ENCODE measurements at regions not wholly inside any gene's neighbourhood (a gene's known extent, or its start where the extent isn't known, plus 50 kb on each side); places are given as distances from the start of the nearest gene placed in this dataset.

- POLR2A ChIA-PET (ENCODE audit: partially characterized antibody): no interaction called here
- no peak overlapping the region for H3K4me3 Mint-ChIP-seq
Observed at GRCh38 chr4:135065366-135065765, 863.8 kb upstream of the PABPC4L start.

DNA sequence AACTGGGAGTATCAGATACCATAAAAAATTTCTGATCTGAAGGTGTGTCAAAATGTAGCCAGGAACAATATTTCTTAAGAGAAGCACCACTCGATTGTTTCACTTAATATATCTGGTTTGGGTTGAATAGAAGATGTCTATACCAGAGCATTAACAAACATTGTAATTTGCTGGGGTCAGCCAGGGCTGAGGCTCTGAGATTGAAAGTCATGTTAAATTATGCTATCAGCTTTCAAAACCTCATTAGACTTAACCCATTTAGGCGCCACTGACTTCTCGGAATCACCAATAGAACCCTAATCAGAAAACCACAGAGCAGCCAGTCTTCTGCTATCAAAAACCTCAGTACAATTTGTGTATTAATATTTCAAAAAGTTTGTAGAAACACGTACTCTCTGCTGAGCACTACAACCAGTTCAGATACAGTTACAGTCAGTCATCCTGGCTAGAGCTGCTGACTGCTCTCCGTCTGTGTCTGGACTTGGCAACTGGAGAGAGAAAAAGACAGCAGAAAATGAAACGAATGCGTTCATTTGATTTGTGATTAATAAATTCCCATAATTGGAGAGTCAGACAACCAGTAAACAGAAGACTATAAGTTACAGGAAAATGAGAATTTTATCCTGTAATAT lies 848.6 kb upstream of the PABPC4L start:
- H3K4me3 ChIP-seq (ENCODE audit: low read length in 2 of 2): no peak overlapping the region
- POLR2A ChIA-PET (ENCODE audit: partially characterized antibody): no interaction called here
- Mint-ChIP-seq H3K4me1 (no peaks in the 10 kb centered on the region), H3K27me3 (no peaks in the 10 kb centered on the region), H3K4me3 (no peak overlapping the region), H3K27ac (no peak overlapping the region), H3K36me3 (no peaks in the 10 kb centered on the region), H3K9me3 (peaks cover 0 to 8% (median 4%) of the 10 kb centered on the region in 8 donors)
- intact Hi-C loops (cut with micrococcal nuclease): no loop called here
- no peaks in the 10 kb centered on the region for H3K27me3 ChIP-seq (ENCODE audit: insufficient read depth, low read length)
- no peak overlapping the region for H3K27ac ChIP-seq (ENCODE audit: low read depth, low read length)
- no peaks in the 10 kb centered on the region for H3K4me1 ChIP-seq (ENCODE audit: insufficient read depth, low read length)
- no peaks in the 10 kb centered on the region for H3K36me3 ChIP-seq (ENCODE audit: insufficient read depth, low read length)
- CTCF ChIA-PET (ENCODE audit: partially characterized antibody): no interaction called here
- DNase-seq: no peak
- H3K9me3 ChIP-seq (ENCODE audit: control insufficient read depth in 1 of 2, low read length in 2 of 2): peaks cover 0 to 6% of the 10 kb centered on the region in 2 donors

More at GRCh38 chr4:135065366-135065765, 863.8 kb upstream of the PABPC4L start:
- no peaks in the 10 kb centered on the region for H3K4me1 Mint-ChIP-seq
- H3K27me3 Mint-ChIP-seq: no peaks in the 10 kb centered on the region
- Histone ChIP-seq H3K4me1 (ENCODE audit: insufficient read depth, low read length) (no peaks in the 10 kb centered on the region), H3K36me3 (ENCODE audit: insufficient read depth, low read length) (no peaks in the 10 kb centered on the region), H3K27me3 (ENCODE audit: insufficient read depth, low read length) (no peaks in the 10 kb centered on the region), H3K9me3 (ENCODE audit: control insufficient read depth in 1 of 2, low read length in 2 of 2) (no peaks in the 10 kb centered on the region), H3K27ac (ENCODE audit: low read depth, low read length) (no peak overlapping the region), H3K4me3 (ENCODE audit: low read length in 2 of 2) (no peak overlapping the region)
- H3K36me3 Mint-ChIP-seq: no peaks in the 10 kb centered on the region
- CTCF ChIA-PET (ENCODE audit: partially characterized antibody): no interaction called here
- no peak for DNase-seq
- intact Hi-C loops (cut with micrococcal nuclease): no loop called here
- H3K27ac Mint-ChIP-seq: no peak overlapping the region
- peaks cover 0 to 16% (median 6%) of the 10 kb centered on the region in 8 donors for H3K9me3 Mint-ChIP-seq

GRCh38 chr4:135032670-135033069 lies 831.1 kb upstream of the PABPC4L start:
- H3K27me3 ChIP-seq (ENCODE audit: insufficient read depth, low read length): no peaks in the 10 kb centered on the region
- no peak overlapping the region for H3K27ac ChIP-seq (ENCODE audit: low read depth, low read length)
- POLR2A ChIA-PET (ENCODE audit: partially characterized antibody): no interaction called here
- Mint-ChIP-seq H3K9me3 (peaks cover 0 to 7% (median 3%) of the 10 kb centered on the region in 8 donors), H3K36me3 (no peaks in the 10 kb centered on the region), H3K4me1 (no peaks in the 10 kb centered on the region), H3K4me3 (no peak overlapping the region), H3K27me3 (no peaks in the 10 kb centered on the region), H3K27ac (no peak overlapping the region)
- no peak overlapping the region for H3K4me3 ChIP-seq (ENCODE audit: low read length in 2 of 2)
- H3K4me1 ChIP-seq (ENCODE audit: insufficient read depth, low read length): no peaks in the 10 kb centered on the region
- CTCF ChIA-PET (ENCODE audit: partially characterized antibody): no interaction called here
- no peaks in the 10 kb centered on the region for H3K36me3 ChIP-seq (ENCODE audit: insufficient read depth, low read length)
- DNase-seq: no peak
- H3K9me3 ChIP-seq (ENCODE audit: control insufficient read depth in 1 of 2, low read length in 2 of 2): no peaks in the 10 kb centered on the region
- intact Hi-C loops (cut with micrococcal nuclease): no loop called here

- POLR2A ChIA-PET (ENCODE audit: partially characterized antibody): no interaction called here
- Mint-ChIP-seq H3K9me3 (peaks cover 0 to 14% (median 4%) of the 10 kb centered on the region in 8 donors), H3K4me1 (no peaks in the 10 kb centered on the region), H3K36me3 (no peaks in the 10 kb centered on the region), H3K27me3 (no peaks in the 10 kb centered on the region), H3K27ac (no peak overlapping the region), H3K4me3 (no peak overlapping the region)
- H3K27me3 ChIP-seq (ENCODE audit: insufficient read depth, low read length): no peaks in the 10 kb centered on the region
- CTCF ChIA-PET (ENCODE audit: partially characterized antibody): no interaction called here
- no peaks in the 10 kb centered on the region for H3K9me3 ChIP-seq (ENCODE audit: control insufficient read depth in 1 of 2, low read length in 2 of 2)
- DNase-seq: no peak
- H3K36me3 ChIP-seq (ENCODE audit: insufficient read depth, low read length): no peaks in the 10 kb centered on the region
- no peak overlapping the region for H3K4me3 ChIP-seq (ENCODE audit: low read length in 2 of 2)
- no peaks in the 10 kb centered on the region for H3K4me1 ChIP-seq (ENCODE audit: insufficient read depth, low read length)
- intact Hi-C loops (cut with micrococcal nuclease): no loop called here
- no peak overlapping the region for H3K27ac ChIP-seq (ENCODE audit: low read depth, low read length)
Observed at GRCh38 chr4:135015771-135016170, 814.2 kb upstream of the PABPC4L start.

GRCh38 chr4:135007400-135007799 lies 805.8 kb upstream of the PABPC4L start:
- ChIA-PET CTCF (ENCODE audit: partially characterized antibody) (no interaction called here), POLR2A (ENCODE audit: partially characterized antibody) (no interaction called here)
- no peak overlapping the region for H3K27ac Mint-ChIP-seq

DNA sequence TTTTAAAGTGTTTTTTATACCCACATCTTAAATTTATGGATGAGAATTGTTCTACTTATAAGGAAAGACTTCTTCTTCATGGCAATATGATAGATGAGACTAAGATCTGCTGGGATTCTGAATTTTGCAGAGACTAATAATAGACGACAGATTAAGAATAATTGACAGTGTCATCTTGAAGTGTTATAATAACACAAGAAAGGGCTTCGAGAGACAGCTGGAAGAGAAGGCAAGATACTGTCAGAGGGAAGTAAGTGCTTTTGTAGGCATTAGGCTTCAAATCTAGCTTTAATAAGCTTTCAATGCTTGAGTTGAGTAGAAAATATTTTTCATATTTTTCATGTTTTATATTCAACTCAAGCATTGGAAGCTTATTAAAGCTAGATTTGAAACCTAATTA lies 797.6 kb upstream of the PABPC4L start:
- no peaks in the 10 kb centered on the region for H3K4me1 ChIP-seq (ENCODE audit: insufficient read depth, low read length)
- no peaks in the 10 kb centered on the region for H3K4me1 Mint-ChIP-seq
- POLR2A ChIA-PET (ENCODE audit: partially characterized antibody): no interaction called here
- DNase-seq: no peak
- intact Hi-C loops (cut with micrococcal nuclease): no loop called here
- no peaks in the 10 kb centered on the region for H3K36me3 Mint-ChIP-seq
- no peak overlapping the region for H3K27ac ChIP-seq (ENCODE audit: low read depth, low read length)
- no peaks in the 10 kb centered on the region for H3K36me3 ChIP-seq (ENCODE audit: insufficient read depth, low read length)
- H3K27me3 ChIP-seq (ENCODE audit: insufficient read depth, low read length): no peaks in the 10 kb centered on the region
- no peaks in the 10 kb centered on the region for H3K27me3 Mint-ChIP-seq
- no peaks in the 10 kb centered on the region for H3K9me3 ChIP-seq (ENCODE audit: control insufficient read depth in 1 of 2, low read length in 2 of 2)
- no peak overlapping the region for H3K27ac Mint-ChIP-seq
- H3K9me3 Mint-ChIP-seq: peaks cover 0 to 5% (median 0%) of the 10 kb centered on the region in 8 donors
- H3K4me3 Mint-ChIP-seq: no peak overlapping the region
- no peak overlapping the region for H3K4me3 ChIP-seq (ENCODE audit: low read length in 2 of 2)
- CTCF ChIA-PET (ENCODE audit: partially characterized antibody): no interaction called here

More at GRCh38 chr4:135007400-135007799, 805.8 kb upstream of the PABPC4L start:
- intact Hi-C loops (cut with micrococcal nuclease): no loop called here
- Histone ChIP-seq H3K27ac (ENCODE audit: low read depth, low read length) (no peak overlapping the region), H3K4me1 (ENCODE audit: insufficient read depth, low read length) (no peaks in the 10 kb centered on the region), H3K9me3 (ENCODE audit: control insufficient read depth in 1 of 2, low read length in 2 of 2) (no peaks in the 10 kb centered on the region), H3K27me3 (ENCODE audit: insufficient read depth, low read length) (no peaks in the 10 kb centered on the region), H3K4me3 (ENCODE audit: low read length in 2 of 2) (no peak overlapping the region), H3K36me3 (ENCODE audit: insufficient read depth, low read length) (no peaks in the 10 kb centered on the region)
- DNase-seq: no peak
- Mint-ChIP-seq H3K4me1 (no peaks in the 10 kb centered on the region), H3K9me3 (peaks cover 0 to 4% (median 0%) of the 10 kb centered on the region in 8 donors), H3K27me3 (no peaks in the 10 kb centered on the region), H3K4me3 (no peak overlapping the region), H3K36me3 (no peaks in the 10 kb centered on the region)

DNA sequence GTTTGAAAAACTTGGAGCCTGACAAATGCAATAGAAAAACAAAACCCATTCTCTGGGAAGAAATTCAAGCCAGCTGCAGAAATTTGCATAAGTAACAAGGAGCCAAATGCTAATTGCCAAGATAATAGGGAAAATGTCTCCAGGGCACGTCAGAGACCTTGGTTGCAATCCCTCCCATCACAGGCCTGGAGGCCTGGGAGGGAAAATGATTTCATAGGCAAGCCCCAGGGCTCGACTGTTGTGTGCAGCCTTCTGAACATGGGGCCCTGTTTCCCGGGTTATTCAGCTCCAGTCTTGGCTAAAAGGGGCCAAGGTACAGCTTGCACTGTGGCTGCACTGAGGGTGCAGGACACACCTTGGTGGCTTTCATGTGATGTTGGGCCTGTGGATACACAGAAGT lies 760.4 kb upstream of the PABPC4L start:
- intact Hi-C loops (cut with micrococcal nuclease): no loop called here
- H3K27me3 Mint-ChIP-seq: no peaks in the 10 kb centered on the region

GRCh38 chr4:134958862-134959261 lies 757.3 kb upstream of the PABPC4L start:
- Mint-ChIP-seq H3K4me3 (no peak overlapping the region), H3K9me3 (peaks cover 0 to 14% (median 4%) of the 10 kb centered on the region in 8 donors), H3K4me1 (peaks cover 0 to 4% (median 0%) of the 10 kb centered on the region in 4 donors), H3K27ac (no peak overlapping the region), H3K27me3 (no peaks in the 10 kb centered on the region), H3K36me3 (no peaks in the 10 kb centered on the region)
- ChIA-PET POLR2A (ENCODE audit: partially characterized antibody) (no interaction called here), CTCF (ENCODE audit: partially characterized antibody) (no interaction called here)
- Histone ChIP-seq H3K4me3 (ENCODE audit: low read length in 2 of 2) (no peak overlapping the region), H3K27me3 (ENCODE audit: insufficient read depth, low read length) (no peaks in the 10 kb centered on the region), H3K36me3 (ENCODE audit: insufficient read depth, low read length) (no peaks in the 10 kb centered on the region), H3K4me1 (ENCODE audit: insufficient read depth, low read length) (no peaks in the 10 kb centered on the region), H3K27ac (ENCODE audit: low read depth, low read length) (no peak overlapping the region), H3K9me3 (ENCODE audit: control insufficient read depth in 1 of 2, low read length in 2 of 2) (no peaks in the 10 kb centered on the region)
- no peak for DNase-seq
- intact Hi-C loops (cut with micrococcal nuclease): no loop called here

More for the DNA sequence above, 760.4 kb upstream of the PABPC4L start:
- no peaks in the 10 kb centered on the region for H3K27me3 ChIP-seq (ENCODE audit: insufficient read depth, low read length)
- H3K36me3 ChIP-seq (ENCODE audit: insufficient read depth, low read length): no peaks in the 10 kb centered on the region
- peaks cover 0 to 4% (median 0%) of the 10 kb centered on the region in 4 donors for H3K4me1 Mint-ChIP-seq
- no peaks in the 10 kb centered on the region for H3K9me3 ChIP-seq (ENCODE audit: control insufficient read depth in 1 of 2, low read length in 2 of 2)
- no peak for DNase-seq
- peaks cover 0 to 15% (median 4%) of the 10 kb centered on the region in 8 donors for H3K9me3 Mint-ChIP-seq
- ChIA-PET CTCF (ENCODE audit: partially characterized antibody) (no interaction called here), POLR2A (ENCODE audit: partially characterized antibody) (no interaction called here)
- no peak overlapping the region for H3K4me3 Mint-ChIP-seq
- H3K36me3 Mint-ChIP-seq: no peaks in the 10 kb centered on the region
- H3K27ac ChIP-seq (ENCODE audit: low read depth, low read length): no peak overlapping the region
- H3K4me3 ChIP-seq (ENCODE audit: low read length in 2 of 2): no peak overlapping the region
- no peak overlapping the region for H3K27ac Mint-ChIP-seq
- H3K4me1 ChIP-seq (ENCODE audit: insufficient read depth, low read length): no peaks in the 10 kb centered on the region
